Sigmoid colon (tissue), 4 donors: ENCODE measurements at regions not wholly inside any gene's neighbourhood (a gene's known extent, or its start where the extent isn't known, plus 50 kb on each side); places are given as distances from the start of the nearest gene placed in this dataset.

Experiments used
- CTCF ChIP-seq, 4 experiments: fragments of 450-650 bp in 3 of 4; fragments of 200-600 bp in 1 of 4; IDR thresholded peaks; one replicate each; pipeline ENCODE4 v1.5.1; 2016 to 2019; ENCODE audit warnings: antibody characterized with exemption in 4 of 4, mild to moderate bottlenecking in 3 of 4, moderate library complexity in 2 of 4
- EP300 ChIP-seq, 4 donors: sonication (generic); formaldehyde crosslinking; IDR thresholded peaks; one replicate each; pipeline ENCODE4 v1.6.1; 2017; ENCODE audit warnings: antibody characterized with exemption in 4 of 4
- POLR2A ChIP-seq, 2 donors: fragments of 450-650 bp; IDR thresholded peaks; one replicate each; pipeline ENCODE4 v1.6.1; 2016; ENCODE audit warnings: antibody characterized with exemption in 2 of 2, mild to moderate bottlenecking in 2 of 2, moderate library complexity in 2 of 2
- POLR2AphosphoS5 ChIP-seq, 4 donors: sonication (generic); formaldehyde crosslinking; IDR thresholded peaks; one replicate each; pipeline ENCODE4 v1.6.1; 2017; ENCODE audit warnings: antibody characterized with exemption in 4 of 4

DNA sequence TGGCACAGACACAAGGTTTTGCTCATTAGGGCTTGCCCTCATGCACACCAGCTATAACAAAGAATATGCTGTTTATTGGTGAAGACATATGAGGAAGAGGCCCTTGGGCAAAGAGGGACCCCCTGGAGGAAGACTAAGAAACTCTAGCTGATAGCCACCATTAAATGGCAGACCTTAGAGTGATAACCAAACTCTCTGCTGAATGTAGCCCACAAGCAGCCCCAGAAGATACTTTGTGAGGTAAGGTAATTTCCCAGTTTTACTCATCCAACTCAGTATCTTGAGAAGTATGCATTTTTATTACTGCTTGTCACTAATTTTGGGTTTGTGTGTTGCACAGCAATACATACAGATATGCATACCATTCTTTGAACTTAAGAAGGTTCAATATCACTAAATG, 563.3 kb downstream of the DOK5 start:
- TF ChIP-seq CTCF (IDR thresholded peaks at IDR 0.05) (no peak), POLR2A (IDR thresholded peaks at IDR 0.05) (no peak), EP300 (IDR thresholded peaks at IDR 0.05) (no peak), POLR2AphosphoS5 (IDR thresholded peaks at IDR 0.05) (no peak)
